Fibroblast of the aortic adventitia (primary cell): ENCODE measurements at regions not wholly inside any gene's neighbourhood (a gene's known extent, or its start where the extent isn't known, plus 50 kb on each side); places are given as distances from the start of the nearest gene placed in this dataset.
"Not testable (repeated sequence)": the region's sequence is repeated elsewhere in the genome, so short reads cannot be mapped to it uniquely, and the experiment has no call there.

Experiments
- DNase-seq: peaks from one replicate; pipeline ENCODE4 v3.0.0-alpha.2; 2010; ENCODE audit warnings: low read depth
- H3K4me3 ChIP-seq: 2 replicates; pipeline ENCODE4 v1.5.1; 2011; ENCODE audit warnings: low read depth, mild to moderate bottlenecking, control low read depth, low read length, moderate library complexity
- CTCF ChIP-seq: IDR thresholded peaks from 2 replicates; pipeline ENCODE4 v1.5.1; 2011; ENCODE audit warnings: mild to moderate bottlenecking, low read length, control low read depth, inconsistent platforms; ENCODE audit not compliant: insufficient read depth

GRCh38 chr5:79924936-79925893 lies 65.8 kb downstream of the MTX3 start:
- peak; percentile 10 for DNase-seq
- TF ChIP-seq CTCF = peak; percentile 37
- H3K4me3 ChIP-seq = no peak overlapping the region

DNA sequence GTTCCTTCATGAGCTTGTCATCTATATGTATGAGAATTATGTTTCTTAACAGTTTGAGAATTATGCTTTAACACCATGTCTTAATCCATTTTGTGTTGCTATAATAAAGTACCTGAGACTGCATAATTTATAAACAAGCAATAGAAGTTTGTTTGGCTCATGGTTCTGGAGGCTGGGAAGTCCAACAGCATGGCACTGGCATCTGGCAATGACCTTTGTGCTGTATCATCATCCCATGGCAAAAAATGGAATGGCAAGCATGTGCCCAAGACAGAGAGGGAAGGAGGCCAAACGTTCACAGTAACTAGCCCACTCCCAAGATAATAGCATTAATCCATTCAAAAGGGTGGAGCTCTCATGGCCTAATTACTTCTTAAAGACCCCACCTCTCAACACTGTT lies 67.6 kb downstream of the MTX3 start:
- H3K4me3 ChIP-seq = no peak overlapping the region
- TF ChIP-seq CTCF = no peak
- DNase-seq = no peak

DNA sequence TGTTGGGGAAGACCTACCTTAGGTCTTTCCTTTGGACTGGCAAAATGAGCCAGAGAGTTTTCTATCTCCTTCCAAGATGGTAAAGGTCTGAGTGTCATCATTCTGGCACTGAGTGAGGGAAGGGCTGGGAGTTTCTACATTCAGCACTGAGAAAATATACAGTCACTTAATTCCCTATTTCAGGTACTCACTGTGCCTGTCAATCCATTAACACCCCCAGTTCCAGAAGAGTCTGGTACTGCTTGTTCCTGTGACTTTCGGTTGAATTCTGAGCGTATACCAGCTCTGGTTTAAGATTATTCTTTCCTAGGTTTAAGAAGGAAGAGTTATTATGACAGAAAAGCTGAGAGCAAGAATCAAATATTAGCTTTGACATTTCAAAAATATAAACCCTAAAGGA lies 68.4 kb downstream of the MTX3 start:
- TF ChIP-seq CTCF = no peak
- no peak for DNase-seq
- no peak overlapping the region for H3K4me3 ChIP-seq

DNA sequence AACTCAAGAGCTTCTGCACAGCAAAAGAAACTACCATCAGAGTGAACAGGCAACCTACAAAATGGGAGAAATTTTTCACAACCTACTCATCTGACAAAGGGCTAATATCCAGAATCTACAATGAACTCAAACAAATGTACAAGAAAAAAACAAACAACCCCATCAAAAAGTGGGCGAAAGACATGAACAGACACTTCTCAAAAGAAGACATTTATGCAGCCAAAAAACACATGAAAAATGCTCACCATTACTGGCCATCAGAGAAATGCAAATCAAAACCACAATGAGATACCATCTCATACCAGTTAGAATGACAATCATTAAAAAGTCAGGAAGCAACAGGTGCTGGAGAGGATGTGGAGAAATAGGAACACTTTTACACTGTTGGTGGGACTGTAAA lies 83.6 kb downstream of the MTX3 start:
- not testable (repeated sequence) for DNase-seq, H3K4me3 ChIP-seq

DNA sequence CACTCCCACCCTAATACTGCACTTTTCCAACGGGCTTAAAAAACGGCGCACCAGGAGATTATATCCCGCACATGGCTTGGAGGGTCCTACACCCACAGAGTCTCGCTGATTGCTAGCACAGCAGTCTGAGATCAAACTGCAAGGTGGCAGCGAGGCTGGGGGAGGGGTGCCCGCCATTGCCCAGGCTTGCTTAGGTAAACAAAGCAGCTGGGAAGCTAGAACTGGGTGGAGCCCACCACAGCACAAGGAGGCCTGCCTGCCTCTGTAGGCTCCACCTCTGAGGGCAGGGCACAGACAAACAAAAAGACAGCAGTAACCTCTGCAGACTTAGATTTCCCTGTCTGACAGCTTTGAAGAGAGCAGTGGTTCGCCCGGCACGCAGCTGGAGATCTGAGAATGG lies 88.5 kb downstream of the MTX3 start:
- H3K4me3 ChIP-seq, DNase-seq: not testable (repeated sequence)

- H3K4me3 ChIP-seq = no peak overlapping the region
- DNase-seq = no peak
- no peak for TF ChIP-seq CTCF
These were observed 89.4 kb downstream of the MTX3 start for GRCh38 chr5:79901631-79902030.

DNA sequence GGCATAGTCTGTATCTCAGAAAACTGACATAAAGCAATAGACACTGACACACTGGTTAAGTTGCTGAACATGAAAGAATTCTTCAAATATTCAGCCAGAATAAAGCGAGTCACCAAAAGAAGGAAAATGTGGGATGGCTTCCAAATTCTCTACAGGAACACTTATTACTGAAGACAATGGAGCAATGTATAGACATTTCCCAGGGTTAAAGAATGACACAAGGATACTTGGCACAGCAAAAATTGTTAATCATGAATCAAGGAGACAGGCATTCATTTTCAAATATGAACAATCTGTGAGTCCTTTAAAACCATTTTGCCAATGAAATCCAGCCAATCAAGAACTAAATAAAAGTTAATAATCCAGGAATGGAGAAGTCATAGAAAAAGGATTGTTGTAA lies 92.5 kb downstream of the MTX3 start:
- peak; percentile 25 for DNase-seq
- no peak for TF ChIP-seq CTCF
- no peak overlapping the region for H3K4me3 ChIP-seq

- DNase-seq = no peak
- no peak for TF ChIP-seq CTCF
- H3K4me3 ChIP-seq = no peak overlapping the region
These were observed 97.1 kb downstream of the MTX3 start for GRCh38 chr5:79893976-79894375.
